GM13976 (cell line): ENCODE measurements at regions not wholly inside any gene's neighbourhood (a gene's known extent, or its start where the extent isn't known, plus 50 kb on each side); places are given as distances from the start of the nearest gene placed in this dataset.

Source experiments
- DNase-seq: peaks from one replicate; pipeline ENCODE4 v3.0.0; 2012; ENCODE audit warnings: low spot score
- CTCF ChIP-seq: IDR thresholded peaks from 2 replicates; pipeline ENCODE4 v1.5.1; 2012; ENCODE audit warnings: borderline replicate concordance, mild to moderate bottlenecking; ENCODE audit not compliant: insufficient read depth; ENCODE audit errors: extremely low read depth, missing control alignments, control extremely low read depth
- in situ Hi-C: fragments of 300-500 bp; cut with MboI; formaldehyde crosslinking; loops from one replicate; pipeline ENCODE4 v1.12.0; 2022; ENCODE audit warnings: low sequenced_read_pairs, mixed read lengths, inconsistent platforms; ENCODE audit not compliant: unreplicated experiment

DNA sequence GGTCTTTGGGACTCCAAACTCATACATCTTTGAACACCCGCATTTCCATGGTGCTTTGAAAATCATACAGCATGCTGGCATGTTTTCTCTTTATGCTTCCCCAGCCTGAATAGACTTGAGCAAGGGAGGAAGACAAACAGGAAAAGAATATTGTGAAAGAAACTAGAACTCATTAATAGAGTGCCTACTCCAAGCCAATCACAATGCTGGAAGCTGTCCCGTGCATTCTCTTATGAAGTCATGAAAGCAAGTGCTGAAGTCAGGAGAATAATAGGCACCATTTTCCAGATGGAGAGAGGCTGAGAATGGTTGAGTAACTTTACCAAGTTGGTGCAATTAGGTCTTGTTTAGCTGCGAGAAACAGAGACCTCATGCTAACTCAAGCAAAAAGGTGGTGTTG is 102.5 kb upstream of the PTPRT start:
- in situ Hi-C loops = no loop called here
- DNase-seq = no peak
- TF ChIP-seq CTCF = no peak

GRCh38 chr20:43287637-43288036 is 97.9 kb upstream of the PTPRT start:
- TF ChIP-seq CTCF = no peak
- in situ Hi-C loops = no loop called here
- DNase-seq = no peak

DNA sequence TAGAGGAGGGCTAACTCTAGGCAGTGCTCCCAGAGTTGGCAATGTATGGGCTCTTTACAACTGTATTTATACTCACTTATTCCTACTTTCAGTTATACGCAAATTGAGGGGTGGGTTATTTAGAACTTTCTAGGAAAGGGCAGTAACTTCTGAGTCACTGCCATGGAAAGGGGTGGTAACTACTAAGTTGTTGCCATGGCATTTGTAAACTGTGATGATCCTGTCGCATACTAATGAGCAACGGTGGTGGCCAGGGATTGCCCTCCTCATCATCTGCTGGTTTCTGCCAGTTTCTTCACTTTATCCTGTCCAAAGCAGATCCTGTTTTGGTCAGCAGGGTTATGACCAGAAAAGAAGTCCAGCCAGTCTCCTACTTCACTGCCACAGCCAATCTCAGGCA is 95.5 kb upstream of the PTPRT start:
- DNase-seq = no peak
- in situ Hi-C loops = no loop called here
- TF ChIP-seq CTCF = no peak

- in situ Hi-C loops = no loop called here
- no peak for DNase-seq
- no peak for TF ChIP-seq CTCF
These were observed 94.8 kb upstream of the PTPRT start for GRCh38 chr20:43284486-43284885.

- in situ Hi-C loops = no loop called here
- no peak for TF ChIP-seq CTCF
- no peak for DNase-seq
These were observed 93.4 kb upstream of the PTPRT start for GRCh38 chr20:43283126-43283525.

GRCh38 chr20:43271980-43272379 is 82.3 kb upstream of the PTPRT start:
- no peak for TF ChIP-seq CTCF
- in situ Hi-C loops = no loop called here
- DNase-seq = no peak

GRCh38 chr20:43265449-43265848 is 75.7 kb upstream of the PTPRT start:
- in situ Hi-C loops = no loop called here
- TF ChIP-seq CTCF = no peak
- DNase-seq = no peak
